H9 (cell line): ENCODE measurements at regions not wholly inside any gene's neighbourhood (a gene's known extent, or its start where the extent isn't known, plus 50 kb on each side); places are given as distances from the start of the nearest gene placed in this dataset.

Experiments used
- DNase-seq: peaks from one replicate; pipeline ENCODE4 v3.0.0-alpha.2; 2017
- H2AFZ ChIP-seq: one replicate; pipeline ENCODE4 v1.6.1; 2013; ENCODE audit warnings: mild to moderate bottlenecking, low read length, control low read depth, moderate library complexity
- H2AK5ac ChIP-seq: 2 replicates; pipeline ENCODE4 v1.6.1; 2013; ENCODE audit warnings: low read length, control low read depth, mixed read lengths; ENCODE audit not compliant: insufficient read length
- H2BK120ac ChIP-seq: one replicate; pipeline ENCODE4 v1.6.1; 2013; ENCODE audit warnings: low read depth, mild to moderate bottlenecking, low read length, control low read depth, inconsistent platforms; ENCODE audit not compliant: poor library complexity, severe bottlenecking
- H2BK12ac ChIP-seq: 2 replicates; pipeline ENCODE4 v1.6.1; 2013; ENCODE audit warnings: low read length, control low read depth, mixed read lengths, low read depth; ENCODE audit not compliant: insufficient read length
- H2BK15ac ChIP-seq: 2 replicates; pipeline ENCODE4 v1.6.1; 2013; ENCODE audit warnings: low read depth, low read length, control low read depth
- H2BK20ac ChIP-seq: one replicate; pipeline ENCODE4 v1.6.1; 2013; ENCODE audit warnings: low read depth, mild to moderate bottlenecking, low read length, control low read depth, inconsistent platforms; ENCODE audit not compliant: poor library complexity, severe bottlenecking
- H2BK5ac ChIP-seq: 2 replicates; pipeline ENCODE4 v1.6.1; 2013; ENCODE audit warnings: low read length, control low read depth, mixed read lengths; ENCODE audit not compliant: insufficient read length
- H3K14ac ChIP-seq: 2 replicates; pipeline ENCODE4 v1.6.1; 2013; ENCODE audit warnings: low read length, control low read depth; ENCODE audit not compliant: insufficient read depth
- H3K18ac ChIP-seq: 2 replicates; pipeline ENCODE4 v1.6.1; 2013; ENCODE audit warnings: low read depth, mild to moderate bottlenecking, mixed read lengths, low read length, control low read depth; ENCODE audit not compliant: insufficient read length
- H3K23ac ChIP-seq: 2 replicates; pipeline ENCODE4 v1.6.1; 2013; ENCODE audit warnings: low read length, control low read depth, mixed read lengths, low read depth; ENCODE audit not compliant: insufficient read length
- H3K23me2 ChIP-seq: 2 replicates; pipeline ENCODE4 v1.6.1; 2013; ENCODE audit warnings: low read depth, mild to moderate bottlenecking, mixed read lengths, low read length, control low read depth; ENCODE audit not compliant: insufficient read length, poor library complexity, severe bottlenecking
- H3K27ac ChIP-seq: 2 replicates; pipeline ENCODE4 v1.5.1; 2013; ENCODE audit warnings: low read length, control low read depth, mixed read lengths, low read depth; ENCODE audit not compliant: insufficient read length
- H3K27me3 ChIP-seq: 2 replicates; pipeline ENCODE4 v1.6.1; 2013; ENCODE audit warnings: low read length, control low read depth, inconsistent platforms; ENCODE audit not compliant: insufficient read depth
- H3K4ac ChIP-seq: 2 replicates; pipeline ENCODE4 v1.6.1; 2013; ENCODE audit warnings: low read depth, mild to moderate bottlenecking, control low read depth, inconsistent platforms, low read length, moderate library complexity
- H3K4me1 ChIP-seq: 2 replicates; pipeline ENCODE4 v1.6.1; 2013; ENCODE audit warnings: low read length, control low read depth, inconsistent platforms; ENCODE audit not compliant: insufficient read depth
- H3K4me2 ChIP-seq: 2 replicates; pipeline ENCODE4 v1.6.1; 2013; ENCODE audit warnings: low read length, control low read depth, mixed read lengths; ENCODE audit not compliant: insufficient read length, insufficient read depth
- H3K56ac ChIP-seq: 2 replicates; pipeline ENCODE4 v1.6.1; 2013; ENCODE audit warnings: low read depth, mild to moderate bottlenecking, mixed read lengths, low read length, control low read depth; ENCODE audit not compliant: insufficient read length
- H3K79me1 ChIP-seq: 2 replicates; pipeline ENCODE4 v1.6.1; 2013; ENCODE audit warnings: low read depth, mild to moderate bottlenecking, moderate library complexity, low read length, control low read depth, inconsistent platforms; ENCODE audit not compliant: insufficient read depth, poor library complexity, severe bottlenecking
- H3K79me2 ChIP-seq: 2 replicates; pipeline ENCODE4 v1.6.1; 2013; ENCODE audit warnings: low read length, control low read depth, inconsistent platforms; ENCODE audit not compliant: insufficient read depth
- H3K9ac ChIP-seq: 2 replicates; pipeline ENCODE4 v1.6.1; 2013; ENCODE audit warnings: low read length, control low read depth, mixed read lengths; ENCODE audit not compliant: insufficient read length; ENCODE audit errors: extremely low read depth
- H3K9me3 ChIP-seq: one replicate; pipeline ENCODE4 v1.6.1; 2013; ENCODE audit warnings: low read depth, low read length, inconsistent platforms; ENCODE audit not compliant: control insufficient read depth
- H3T11ph ChIP-seq: one replicate; pipeline ENCODE4 v1.6.1; 2013; ENCODE audit warnings: mild to moderate bottlenecking, low read length, control low read depth, inconsistent platforms
- H4K20me1 ChIP-seq: one replicate; pipeline ENCODE4 v1.6.1; 2013; ENCODE audit not compliant: control insufficient read depth, insufficient read length, insufficient read depth
- H4K5ac ChIP-seq: 2 replicates; pipeline ENCODE4 v1.6.1; 2013; ENCODE audit warnings: low read depth, mild to moderate bottlenecking, mixed read lengths, low read length, control low read depth; ENCODE audit not compliant: insufficient read length
- H4K8ac ChIP-seq: replicated peaks from 2 replicates; pipeline ENCODE4 v1.6.1; 2013; ENCODE audit warnings: low read length, control low read depth, mixed read lengths, low read depth; ENCODE audit not compliant: insufficient read length
- H4K91ac ChIP-seq: 2 replicates; pipeline ENCODE4 v1.6.1; 2013; ENCODE audit warnings: low read depth, mild to moderate bottlenecking, moderate library complexity, mixed read lengths, low read length, control low read depth; ENCODE audit not compliant: insufficient read length
- H3K27ac Mint-ChIP-seq, 3 experiments: 2 replicates in 2 of 3; 3 replicates in 1 of 3; pipeline ENCODE4 v1.8.0; 2020 to 2021; ENCODE audit warnings: mixed read lengths in 3 of 3, mild to moderate bottlenecking in 1 of 3, moderate library complexity in 1 of 3
- H3K27me3 Mint-ChIP-seq: 2 replicates; pipeline ENCODE4 v1.8.0; 2021; ENCODE audit warnings: low read depth, mild to moderate bottlenecking, moderate library complexity, mixed read lengths
- H3K36me3 Mint-ChIP-seq, 3 experiments: 2 replicates in 2 of 3; 3 replicates in 1 of 3; pipeline ENCODE4 v1.8.0; 2020 to 2021; ENCODE audit warnings: low read depth in 3 of 3, mixed read lengths in 3 of 3; ENCODE audit not compliant: insufficient read depth in 1 of 3
- H3K4me1 Mint-ChIP-seq, 2 experiments: 2 replicates each; pipeline ENCODE4 v1.8.0; 2020; ENCODE audit warnings: mixed read lengths in 2 of 2
- H3K4me3 Mint-ChIP-seq, 2 experiments: 2 replicates in 1 of 2; 3 replicates in 1 of 2; pipeline ENCODE4 v1.8.0; 2020 to 2021; ENCODE audit warnings: mild to moderate bottlenecking in 2 of 2, mixed read lengths in 2 of 2, moderate library complexity in 1 of 2
- H3K9me3 Mint-ChIP-seq, 2 experiments: 2 replicates in 1 of 2; 3 replicates in 1 of 2; pipeline ENCODE4 v1.8.0; 2020; ENCODE audit warnings: mild to moderate bottlenecking in 2 of 2, mixed read lengths in 2 of 2, moderate library complexity in 1 of 2
- CTCF ChIP-seq: fragments of 200-600 bp; sonication (generic); conservative IDR thresholded peaks from 3 replicates; pipeline ENCODE4 v1.8.0; 2021; ENCODE audit warnings: antibody characterized with exemption, mild to moderate bottlenecking
- WGBS: extraction: QIAGEN DNeasy Blood & Tissue Kit; methylation state at CpG from one replicate; pipeline ENCODE4 v1.1.7; 2013; ENCODE audit warnings: missing lambda C conversion rate, low lambda C conversion rate, mixed read lengths; ENCODE audit not compliant: insufficient read length; ENCODE audit errors: extremely low coverage; 5-methylcytosine and 5-hydroxymethylcytosine counted together

DNA sequence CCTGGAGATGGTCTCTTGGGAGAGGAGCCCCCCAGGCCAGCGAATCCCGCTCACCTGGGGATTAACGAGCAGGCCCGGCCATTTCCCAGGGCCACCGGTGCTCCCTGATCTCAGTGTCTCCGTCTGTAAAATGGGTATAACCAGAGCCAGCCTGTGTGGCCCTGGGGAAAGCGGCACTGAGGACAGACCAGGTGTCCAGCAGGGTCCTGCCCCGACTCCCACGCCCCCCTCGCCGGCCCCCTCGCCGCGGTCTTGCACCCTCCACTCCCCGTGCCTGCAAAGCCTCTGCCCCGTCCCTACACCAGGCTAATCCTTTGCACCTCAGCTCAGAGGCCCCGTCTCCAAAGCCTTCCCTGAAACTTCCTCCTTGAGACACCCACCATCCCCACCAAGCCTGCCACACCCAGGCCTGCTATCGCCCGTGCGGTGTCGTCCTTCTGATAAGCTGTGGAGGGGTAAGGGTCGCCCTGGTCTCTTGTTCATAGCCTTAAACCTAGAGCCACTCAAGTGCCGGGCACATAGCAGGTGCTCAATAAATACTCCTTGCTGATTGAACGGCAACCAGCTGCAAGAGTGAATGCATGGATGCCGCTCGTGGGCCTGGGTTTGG is 259.1 kb downstream of the C16orf95 start:
- H2BK12ac ChIP-seq = no peak overlapping the region
- no peak overlapping the region for H2BK20ac ChIP-seq
- no peak overlapping the region for H3K9ac ChIP-seq
- H3K18ac ChIP-seq = no peak overlapping the region
- no peak overlapping the region for H4K5ac ChIP-seq
- H3K79me1 ChIP-seq = no peaks in the 10 kb centered on the region
- no peak for DNase-seq
- no peak overlapping the region for H3K27ac ChIP-seq
- Mint-ChIP-seq H3K4me1 (peaks cover 16 to 20% of the 10 kb centered on the region in 2 experiments), H3K36me3 (peaks cover 6 to 11% (median 7%) of the 10 kb centered on the region in 3 experiments; a peak in 6 of 7 replicates), H3K27ac (no peak overlapping the region; a peak in 1 of 7 replicates), H3K4me3 (no peak overlapping the region), H3K27me3 (peaks cover 28% of the 10 kb centered on the region), H3K9me3 (peaks cover 8 to 10% of the 10 kb centered on the region in 2 experiments; a peak in 4 of 5 replicates)
- H2BK120ac ChIP-seq = no peak overlapping the region
- H3K14ac ChIP-seq = no peak overlapping the region
- WGBS = no CpG with 5 or more reads among the region's 26 CpGs
- no peaks in the 10 kb centered on the region for H3K27me3 ChIP-seq
- H3K23me2 ChIP-seq = no peaks in the 10 kb centered on the region
- no peak overlapping the region for H3K4ac ChIP-seq
- H3K79me2 ChIP-seq = no peaks in the 10 kb centered on the region
- H3K4me2 ChIP-seq = no peak overlapping the region
- no peak overlapping the region for H3T11ph ChIP-seq
- no peak overlapping the region for H4K91ac ChIP-seq
- TF ChIP-seq CTCF = no peak
- no peak overlapping the region for H2BK15ac ChIP-seq
- no peak overlapping the region for H2AFZ ChIP-seq
- H3K23ac ChIP-seq = no peak overlapping the region
- H4K8ac ChIP-seq = no peak overlapping the region
- no peaks in the 10 kb centered on the region for H4K20me1 ChIP-seq
- H2AK5ac ChIP-seq = no peak overlapping the region
- no peak overlapping the region for H3K56ac ChIP-seq
- H2BK5ac ChIP-seq = no peak overlapping the region
- H3K4me1 ChIP-seq = no peaks in the 10 kb centered on the region
- no peaks in the 10 kb centered on the region for H3K9me3 ChIP-seq
